ENCODE measurements at regions not wholly inside any gene's neighbourhood (a gene's known extent, or its start where the extent isn't known, plus 50 kb on each side); places are given as distances from the start of the nearest gene placed in this dataset.

GRCh38 chr15:69848551-69849231 is 249.0 kb downstream of the TLE3 start:
- intact Hi-C loops (cut with micrococcal nuclease): no loop called here
- no peak overlapping the region for H3K27ac Mint-ChIP-seq
- DNase-seq (ENCODE audit: low spot score): no peak
- no peaks in the 10 kb centered on the region for H3K36me3 Mint-ChIP-seq (ENCODE audit: low read depth)
- H3K4me1 Mint-ChIP-seq (ENCODE audit: low read depth): peaks cover 5% of the 10 kb centered on the region
- peaks cover 13% of the 10 kb centered on the region for H3K27me3 Mint-ChIP-seq (ENCODE audit: low read depth)
- no peaks in the 10 kb centered on the region for H3K9me3 Mint-ChIP-seq
- no peak overlapping the region for H3K4me3 Mint-ChIP-seq (ENCODE audit: low read depth)

GRCh38 chr15:69849232-69849610 is 248.5 kb downstream of the TLE3 start:
- DNase-seq (ENCODE audit: low spot score): no peak
- Mint-ChIP-seq H3K27me3 (ENCODE audit: low read depth) (peaks cover 13% of the 10 kb centered on the region), H3K36me3 (ENCODE audit: low read depth) (no peaks in the 10 kb centered on the region), H3K4me1 (ENCODE audit: low read depth) (peaks cover 5% of the 10 kb centered on the region), H3K27ac (no peak overlapping the region), H3K4me3 (ENCODE audit: low read depth) (no peak overlapping the region), H3K9me3 (no peaks in the 10 kb centered on the region)
- intact Hi-C loops (cut with micrococcal nuclease): no loop called here

GRCh38 chr15:69852482-69852881 is 245.2 kb downstream of the TLE3 start:
- intact Hi-C loops (cut with micrococcal nuclease): no loop called here
- H3K27me3 Mint-ChIP-seq (ENCODE audit: low read depth): peaks cover 8% of the 10 kb centered on the region
- no peaks in the 10 kb centered on the region for H3K36me3 Mint-ChIP-seq (ENCODE audit: low read depth)
- no peak for DNase-seq (ENCODE audit: low spot score)
- no peaks in the 10 kb centered on the region for H3K9me3 Mint-ChIP-seq
- no peak overlapping the region for H3K4me3 Mint-ChIP-seq (ENCODE audit: low read depth)
- peaks cover 5% of the 10 kb centered on the region for H3K4me1 Mint-ChIP-seq (ENCODE audit: low read depth)
- no peak overlapping the region for H3K27ac Mint-ChIP-seq

- intact Hi-C loops (cut with micrococcal nuclease): no loop called here
- DNase-seq (ENCODE audit: low spot score): no peak
- H3K4me1 Mint-ChIP-seq (ENCODE audit: low read depth): peaks cover 7% of the 10 kb centered on the region
- no peaks in the 10 kb centered on the region for H3K9me3 Mint-ChIP-seq
- H3K27ac Mint-ChIP-seq: no peak overlapping the region
- H3K27me3 Mint-ChIP-seq (ENCODE audit: low read depth): peaks cover 8% of the 10 kb centered on the region
- H3K36me3 Mint-ChIP-seq (ENCODE audit: low read depth): no peaks in the 10 kb centered on the region
- no peak overlapping the region for H3K4me3 Mint-ChIP-seq (ENCODE audit: low read depth)
These were observed 244.8 kb downstream of the TLE3 start for GRCh38 chr15:69852916-69853315.

GRCh38 chr15:69853544-69853951 is 244.2 kb downstream of the TLE3 start:
- no peaks in the 10 kb centered on the region for H3K9me3 Mint-ChIP-seq
- no peak for DNase-seq (ENCODE audit: low spot score)
- H3K27me3 Mint-ChIP-seq (ENCODE audit: low read depth): peaks cover 3% of the 10 kb centered on the region
- no peak overlapping the region for H3K27ac Mint-ChIP-seq
- intact Hi-C loops (cut with micrococcal nuclease): no loop called here
- H3K4me3 Mint-ChIP-seq (ENCODE audit: low read depth): no peak overlapping the region
- H3K4me1 Mint-ChIP-seq (ENCODE audit: low read depth): peaks cover 5% of the 10 kb centered on the region
- H3K36me3 Mint-ChIP-seq (ENCODE audit: low read depth): no peaks in the 10 kb centered on the region

GRCh38 chr15:69854001-69854400 is 243.7 kb downstream of the TLE3 start:
- no peak for DNase-seq (ENCODE audit: low spot score)
- Mint-ChIP-seq H3K4me1 (ENCODE audit: low read depth) (peaks cover 2% of the 10 kb centered on the region), H3K27me3 (ENCODE audit: low read depth) (no peaks in the 10 kb centered on the region), H3K27ac (no peak overlapping the region), H3K36me3 (ENCODE audit: low read depth) (no peaks in the 10 kb centered on the region), H3K4me3 (ENCODE audit: low read depth) (no peak overlapping the region), H3K9me3 (no peaks in the 10 kb centered on the region)
- intact Hi-C loops (cut with micrococcal nuclease): no loop called here

- intact Hi-C loops (cut with micrococcal nuclease): no loop called here
- Mint-ChIP-seq H3K4me1 (ENCODE audit: low read depth) (peaks cover 2% of the 10 kb centered on the region), H3K4me3 (ENCODE audit: low read depth) (no peak overlapping the region), H3K36me3 (ENCODE audit: low read depth) (no peaks in the 10 kb centered on the region), H3K9me3 (no peaks in the 10 kb centered on the region), H3K27ac (no peak overlapping the region), H3K27me3 (ENCODE audit: low read depth) (no peaks in the 10 kb centered on the region)
- DNase-seq (ENCODE audit: low spot score): no peak
These were observed 243.1 kb downstream of the TLE3 start for GRCh38 chr15:69854521-69855181.

- no peak overlapping the region for H3K27ac Mint-ChIP-seq
- intact Hi-C loops (cut with micrococcal nuclease): no loop called here
- peaks cover 2% of the 10 kb centered on the region for H3K4me1 Mint-ChIP-seq (ENCODE audit: low read depth)
These were observed 242.3 kb downstream of the TLE3 start for GRCh38 chr15:69855258-69856000.

GRCh38 chr15:69857250-69857649 is 240.5 kb downstream of the TLE3 start:
- no peak overlapping the region for H3K4me3 Mint-ChIP-seq (ENCODE audit: low read depth)
- no peak overlapping the region for H3K27ac Mint-ChIP-seq
- peaks cover 2% of the 10 kb centered on the region for H3K4me1 Mint-ChIP-seq (ENCODE audit: low read depth)
- H3K9me3 Mint-ChIP-seq: no peaks in the 10 kb centered on the region
- H3K36me3 Mint-ChIP-seq (ENCODE audit: low read depth): no peaks in the 10 kb centered on the region
- peaks cover 7% of the 10 kb centered on the region for H3K27me3 Mint-ChIP-seq (ENCODE audit: low read depth)
- no peak for DNase-seq (ENCODE audit: low spot score)
- intact Hi-C loops (cut with micrococcal nuclease): no loop called here

More at GRCh38 chr15:69855258-69856000, 242.3 kb downstream of the TLE3 start:
- no peak overlapping the region for H3K4me3 Mint-ChIP-seq (ENCODE audit: low read depth)
- H3K27me3 Mint-ChIP-seq (ENCODE audit: low read depth): peaks cover 2% of the 10 kb centered on the region
- no peaks in the 10 kb centered on the region for H3K9me3 Mint-ChIP-seq
- no peak for DNase-seq (ENCODE audit: low spot score)
- no peaks in the 10 kb centered on the region for H3K36me3 Mint-ChIP-seq (ENCODE audit: low read depth)

GRCh38 chr15:69857686-69858391 is 239.9 kb downstream of the TLE3 start:
- Mint-ChIP-seq H3K27me3 (ENCODE audit: low read depth) (peaks cover 10% of the 10 kb centered on the region), H3K4me3 (ENCODE audit: low read depth) (no peak overlapping the region), H3K27ac (no peak overlapping the region), H3K36me3 (ENCODE audit: low read depth) (no peaks in the 10 kb centered on the region), H3K4me1 (ENCODE audit: low read depth) (peaks cover 2% of the 10 kb centered on the region), H3K9me3 (no peaks in the 10 kb centered on the region)
- intact Hi-C loops (cut with micrococcal nuclease): no loop called here
- no peak for DNase-seq (ENCODE audit: low spot score)

- peaks cover 10% of the 10 kb centered on the region for H3K27me3 Mint-ChIP-seq (ENCODE audit: low read depth)
- no peaks in the 10 kb centered on the region for H3K9me3 Mint-ChIP-seq
- no peak overlapping the region for H3K27ac Mint-ChIP-seq
- intact Hi-C loops (cut with micrococcal nuclease): no loop called here
- no peak overlapping the region for H3K4me3 Mint-ChIP-seq (ENCODE audit: low read depth)
- H3K36me3 Mint-ChIP-seq (ENCODE audit: low read depth): no peaks in the 10 kb centered on the region
- peaks cover 2% of the 10 kb centered on the region for H3K4me1 Mint-ChIP-seq (ENCODE audit: low read depth)
- DNase-seq (ENCODE audit: low spot score): no peak
These were observed 239.3 kb downstream of the TLE3 start for GRCh38 chr15:69858456-69858855.

GRCh38 chr15:69859866-69860265 is 237.9 kb downstream of the TLE3 start:
- Mint-ChIP-seq H3K4me1 (ENCODE audit: low read depth) (peaks cover 2% of the 10 kb centered on the region), H3K9me3 (no peaks in the 10 kb centered on the region), H3K36me3 (ENCODE audit: low read depth) (no peaks in the 10 kb centered on the region), H3K27ac (no peak overlapping the region), H3K4me3 (ENCODE audit: low read depth) (no peak overlapping the region), H3K27me3 (ENCODE audit: low read depth) (peaks cover 10% of the 10 kb centered on the region)
- DNase-seq (ENCODE audit: low spot score): no peak
- intact Hi-C loops (cut with micrococcal nuclease): no loop called here
